ENCODE measurements at regions not wholly inside any gene's neighbourhood (a gene's known extent, or its start where the extent isn't known, plus 50 kb on each side); places are given as distances from the start of the nearest gene placed in this dataset.

GRCh38 chrX:8105531-8105930 is 65.5 kb downstream of the VCX2 start:
- H3K4me3 ChIP-seq, result no peak overlapping the region
- no peaks in the 10 kb centered on the region for H3K27me3 ChIP-seq
- no peaks in the 10 kb centered on the region for H3K36me3 ChIP-seq (ENCODE audit: low read depth, missing control alignments)
- TF ChIP-seq, protein P1, sequence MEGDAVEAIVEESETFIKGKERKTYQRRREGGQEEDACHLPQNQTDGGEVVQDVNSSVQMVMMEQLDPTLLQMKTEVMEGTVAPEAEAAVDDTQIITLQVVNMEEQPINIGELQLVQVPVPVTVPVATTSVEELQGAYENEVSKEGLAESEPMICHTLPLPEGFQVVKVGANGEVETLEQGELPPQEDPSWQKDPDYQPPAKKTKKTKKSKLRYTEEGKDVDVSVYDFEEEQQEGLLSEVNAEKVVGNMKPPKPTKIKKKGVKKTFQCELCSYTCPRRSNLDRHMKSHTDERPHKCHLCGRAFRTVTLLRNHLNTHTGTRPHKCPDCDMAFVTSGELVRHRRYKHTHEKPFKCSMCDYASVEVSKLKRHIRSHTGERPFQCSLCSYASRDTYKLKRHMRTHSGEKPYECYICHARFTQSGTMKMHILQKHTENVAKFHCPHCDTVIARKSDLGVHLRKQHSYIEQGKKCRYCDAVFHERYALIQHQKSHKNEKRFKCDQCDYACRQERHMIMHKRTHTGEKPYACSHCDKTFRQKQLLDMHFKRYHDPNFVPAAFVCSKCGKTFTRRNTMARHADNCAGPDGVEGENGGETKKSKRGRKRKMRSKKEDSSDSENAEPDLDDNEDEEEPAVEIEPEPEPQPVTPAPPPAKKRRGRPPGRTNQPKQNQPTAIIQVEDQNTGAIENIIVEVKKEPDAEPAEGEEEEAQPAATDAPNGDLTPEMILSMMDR (IDR thresholded peaks at IDR 0.05), result no peak
- TF ChIP-seq POLR2A (IDR thresholded peaks at IDR 0.05), result no peak
- intact Hi-C loops (cut with DNase I; ENCODE audit: low total_unique reads), result no loop called here
- H3K27ac ChIP-seq, result no peak overlapping the region
- DNase-seq, result no peak
- H3K4me1 ChIP-seq, result no peaks in the 10 kb centered on the region
- H3K9me3 ChIP-seq, result no peaks in the 10 kb centered on the region

- no peak for DNase-seq
- intact Hi-C loops (cut with DNase I; ENCODE audit: low total_unique reads), result no loop called here
- Histone ChIP-seq H3K9me3 (no peaks in the 10 kb centered on the region), H3K4me1 (no peaks in the 10 kb centered on the region), H3K27ac (no peak overlapping the region), H3K36me3 (ENCODE audit: low read depth, missing control alignments) (no peaks in the 10 kb centered on the region), H3K27me3 (no peaks in the 10 kb centered on the region), H3K4me3 (no peak overlapping the region)
- no peak for TF ChIP-seq POLR2A (IDR thresholded peaks at IDR 0.05)
- TF ChIP-seq, protein P1 (IDR thresholded peaks at IDR 0.05), result no peak
- 90 to 92% methylated on average over 6 of the region's 6 CpGs for WGBS, 2 donors
Measured at GRCh38 chrX:8103655-8104054, 67.4 kb downstream of the VCX2 start.

DNA sequence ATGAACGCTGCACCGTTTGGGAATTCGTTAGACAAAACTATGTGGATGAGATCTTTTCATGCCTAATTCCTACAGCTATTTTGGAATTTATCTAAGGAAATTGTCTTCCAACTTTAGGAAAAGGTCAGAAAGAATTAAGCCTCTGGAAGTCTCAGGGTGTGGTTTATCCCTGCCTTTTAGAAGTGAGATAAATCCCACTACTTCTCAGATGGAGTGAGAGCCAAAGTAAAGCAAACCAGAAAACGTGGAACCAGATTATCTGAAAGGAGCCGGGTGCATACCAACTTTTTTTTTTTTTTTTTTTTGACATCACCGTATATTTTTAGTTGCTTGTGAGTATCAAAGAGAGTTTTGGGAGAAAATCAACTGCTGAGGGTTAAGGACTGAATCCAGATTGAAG is 79.6 kb downstream of the VCX2 start:
- no peaks in the 10 kb centered on the region for H3K4me1 ChIP-seq
- no peaks in the 10 kb centered on the region for H3K36me3 ChIP-seq (ENCODE audit: low read depth, missing control alignments)
- H3K27ac ChIP-seq, result no peak overlapping the region
- H3K9me3 ChIP-seq, result no peaks in the 10 kb centered on the region
- no peak overlapping the region for H3K4me3 ChIP-seq
- TF ChIP-seq, protein P1 (IDR thresholded peaks at IDR 0.05), result no peak
- WGBS, 2 donors, result 76 to 79% methylated on average over 6 of the region's 6 CpGs
- DNase-seq, result no peak
- intact Hi-C loops (cut with DNase I; ENCODE audit: low total_unique reads), result no loop called here
- no peaks in the 10 kb centered on the region for H3K27me3 ChIP-seq

DNA sequence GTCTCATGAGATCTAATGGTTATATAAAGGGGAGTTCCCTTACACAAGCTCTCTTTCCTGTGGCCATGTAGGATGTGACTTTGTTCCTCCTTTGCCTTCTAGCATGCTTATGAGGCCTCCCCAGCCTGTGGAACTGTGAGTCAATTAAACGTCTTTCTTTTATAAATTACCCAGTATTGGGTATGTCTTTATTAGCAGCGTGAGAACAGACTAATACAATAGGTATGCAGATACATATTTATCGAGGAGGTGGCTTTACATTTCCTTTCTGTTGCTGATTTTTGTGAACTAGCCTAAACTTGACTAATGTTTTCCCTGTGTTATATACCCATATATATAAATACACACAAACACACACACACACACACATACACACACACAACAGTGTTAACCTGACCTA is 80.2 kb downstream of the VCX2 start:
- no peaks in the 10 kb centered on the region for H3K27me3 ChIP-seq
- no peaks in the 10 kb centered on the region for H3K36me3 ChIP-seq (ENCODE audit: low read depth, missing control alignments)
- no peak overlapping the region for H3K27ac ChIP-seq
- H3K9me3 ChIP-seq, result no peaks in the 10 kb centered on the region
- no peaks in the 10 kb centered on the region for H3K4me1 ChIP-seq
- H3K4me3 ChIP-seq, result no peak overlapping the region
- intact Hi-C loops (cut with DNase I; ENCODE audit: low total_unique reads), result no loop called here
- WGBS, 2 donors, result 83 to 96% methylated on average over 3 of the region's 3 CpGs
- no peak for DNase-seq
- no peak for TF ChIP-seq POLR2A (IDR thresholded peaks at IDR 0.05)
- TF ChIP-seq, protein P1 (IDR thresholded peaks at IDR 0.05), result no peak

- intact Hi-C loops (cut with DNase I; ENCODE audit: low total_unique reads), result no loop called here
- Histone ChIP-seq H3K27me3 (no peaks in the 10 kb centered on the region), H3K36me3 (ENCODE audit: low read depth, missing control alignments) (no peaks in the 10 kb centered on the region), H3K27ac (no peak overlapping the region), H3K4me3 (no peak overlapping the region), H3K4me1 (no peaks in the 10 kb centered on the region), H3K9me3 (no peaks in the 10 kb centered on the region)
- DNase-seq, result no peak
- 97 to 98% methylated on average over 3 of the region's 3 CpGs for WGBS, 2 donors
- no peak for TF ChIP-seq POLR2A (IDR thresholded peaks at IDR 0.05)
- TF ChIP-seq, protein P1 (IDR thresholded peaks at IDR 0.05), result no peak
Measured at GRCh38 chrX:8090482-8090881, 80.6 kb downstream of the VCX2 start.
